Endothelial cell of umbilical vein (primary cell): ENCODE measurements at regions not wholly inside any gene's neighbourhood (a gene's known extent, or its start where the extent isn't known, plus 50 kb on each side); places are given as distances from the start of the nearest gene placed in this dataset.

Source experiments
- BruUV-seq: library from RNA; stranded (reverse); fragments of 400-500 nt; replicated peaks from 2 replicates; lab custom pipeline; 2021; lab: Mats Ljungman, UMichigan
- CTCF ChIA-PET: fragments of 300-600, 350-600 bp; sonication (Branson Sonifier 250); formaldehyde crosslinking; loops from one replicate; lab custom pipeline; 2021; ENCODE audit warnings: antibody characterized with exemption, inconsistent platforms; lab: Charles Lee
- POLR2A ChIA-PET: fragments of 300-600, 350-600 bp; sonication (Branson Sonifier 250); formaldehyde crosslinking; loops from one replicate; lab custom pipeline; 2021; ENCODE audit warnings: antibody characterized with exemption, inconsistent platforms; lab: Charles Lee
- DNase-seq: peaks from one replicate; pipeline ENCODE4 v3.0.0-alpha.2; 2011; ENCODE audit warnings: low read depth, low spot score
- FAIRE-seq: peaks from 2 replicates; lab custom pipeline; 2011; peaks lifted over from hg19 to GRCh38; lab: Jason Lieb, UNC
- H2AFZ ChIP-seq: 2 replicates; pipeline ENCODE4 v1.6.0; 2012; ENCODE audit warnings: low read depth, low read length, control low read depth, inconsistent platforms
- H3K27ac ChIP-seq: 2 replicates; pipeline ENCODE4 v1.5.1; 2011; ENCODE audit warnings: low read depth, mild to moderate bottlenecking, control low read depth, low read length, moderate library complexity; ENCODE audit not compliant: insufficient read depth
- H3K27me3 ChIP-seq, 2 experiments: 2 replicates each; pipeline versions ENCODE4 v1.6.0 to v1.6.1; 2011; ENCODE audit warnings: low read length in 2 of 2, mixed read lengths in 1 of 2; ENCODE audit not compliant: control insufficient read depth in 2 of 2, insufficient read depth in 2 of 2
- H3K36me3 ChIP-seq, 2 experiments: 2 replicates in 1 of 2; 3 replicates in 1 of 2; pipeline ENCODE4 v1.5.1; 2011; ENCODE audit warnings: low read length in 2 of 2, mild to moderate bottlenecking in 1 of 2, moderate library complexity in 1 of 2; ENCODE audit not compliant: control insufficient read depth in 2 of 2, insufficient read depth in 2 of 2; ENCODE audit errors: extremely low read depth in 1 of 2
- H3K4me1 ChIP-seq: 3 replicates; pipeline ENCODE4 v1.5.1; 2011; ENCODE audit warnings: mild to moderate bottlenecking, low read length; ENCODE audit not compliant: control insufficient read depth, insufficient read depth; ENCODE audit errors: extremely low read depth
- H3K4me2 ChIP-seq: 2 replicates; pipeline ENCODE4 v1.6.1; 2011; ENCODE audit warnings: low read length, control low read depth, mixed read lengths; ENCODE audit not compliant: insufficient read depth
- H3K4me3 ChIP-seq, 3 experiments: fragments of 200-600 bp in 1 of 3; sonication (generic), shearing (Covaris generic) in 1 of 3; replicated peaks in 1 of 3; 2 replicates each; pipeline ENCODE4 v1.5.1; 2011 to 2016; ENCODE audit warnings: control low read depth in 3 of 3, low read length in 3 of 3, mild to moderate bottlenecking in 2 of 3, inconsistent platforms in 1 of 3, low read depth in 1 of 3, moderate library complexity in 1 of 3; ENCODE audit not compliant: insufficient read depth in 1 of 3
- H3K79me2 ChIP-seq: 2 replicates; pipeline ENCODE4 v1.6.0; 2012; ENCODE audit warnings: low read length, inconsistent platforms; ENCODE audit not compliant: control insufficient read depth, insufficient read depth
- H3K9ac ChIP-seq: replicated peaks from 2 replicates; pipeline ENCODE3; 2011; ENCODE audit warnings: low read length, control low read depth; ENCODE audit not compliant: insufficient read depth; ENCODE audit errors: extremely low read depth
- H3K9me1 ChIP-seq: replicated peaks from 3 replicates; pipeline ENCODE4 v1.6.0; 2011; ENCODE audit warnings: mild to moderate bottlenecking, low read length; ENCODE audit not compliant: control insufficient read depth, insufficient read depth; ENCODE audit errors: extremely low read depth
- H3K9me3 ChIP-seq: replicated peaks from 2 replicates; pipeline ENCODE4 v1.5.1; 2012; ENCODE audit warnings: low read length, inconsistent platforms; ENCODE audit not compliant: control insufficient read depth, insufficient read depth
- H4K20me1 ChIP-seq: replicated peaks from 2 replicates; pipeline ENCODE3; 2011; ENCODE audit warnings: mild to moderate bottlenecking, low read length; ENCODE audit not compliant: control insufficient read depth, insufficient read depth; ENCODE audit errors: extremely low read depth
- CTCF ChIP-seq, 2 donors: IDR thresholded peaks; 1 replicate in 1 of 2; 2 replicates in 1 of 2; pipeline ENCODE4 v1.5.1; 2011; ENCODE audit warnings: low read length in 2 of 2, mild to moderate bottlenecking in 2 of 2, moderate library complexity in 2 of 2, control low read depth in 1 of 2, inconsistent platforms in 1 of 2, low read depth in 1 of 2; ENCODE audit not compliant: insufficient read depth in 1 of 2; ENCODE audit errors: extremely low read depth in 1 of 2
- EZH2 ChIP-seq: IDR thresholded peaks from 2 replicates; pipeline ENCODE4 v1.6.1; 2012; ENCODE audit warnings: borderline replicate concordance, low read depth, mild to moderate bottlenecking, moderate library complexity, low read length, inconsistent platforms; ENCODE audit not compliant: severe bottlenecking
- JUN ChIP-seq: IDR thresholded peaks from 2 replicates; pipeline ENCODE4 v1.6.1; 2011; ENCODE audit warnings: borderline replicate concordance, low read depth; ENCODE audit not compliant: insufficient read length, insufficient read depth
- MYC ChIP-seq: IDR thresholded peaks from one replicate; pipeline ENCODE4 v1.6.1; 2011; ENCODE audit warnings: mild to moderate bottlenecking, low read depth, low read length
- dilution Hi-C: fragments of 300-500 bp; cut with MboI; formaldehyde crosslinking; loops from one replicate; pipeline ENCODE4 v1.15.0; 2019; ENCODE audit warnings: low sequenced_read_pairs; ENCODE audit not compliant: extremely low pct_ligation_motif_present
- intact Hi-C: fragments of 100-400 bp; cut with micrococcal nuclease; formaldehyde crosslinking; loops from one replicate; pipeline ENCODE4 v1.10.0; 2022

- Histone ChIP-seq H3K27me3 (peaks cover 0 to 4% of the 10 kb centered on the region in 2 experiments), H3K79me2 (no peaks in the 10 kb centered on the region), H3K4me3 (no peak overlapping the region), H2AFZ (no peak overlapping the region), H3K9me3 (no peaks in the 10 kb centered on the region), H3K27ac (no peak overlapping the region), H3K4me1 (no peaks in the 10 kb centered on the region), H4K20me1 (no peaks in the 10 kb centered on the region), H3K36me3 (no peaks in the 10 kb centered on the region), H3K4me2 (no peak overlapping the region), H3K9ac (no peak overlapping the region), H3K9me1 (no peaks in the 10 kb centered on the region)
- TF ChIP-seq EZH2: no peak
- TF ChIP-seq CTCF (IDR thresholded peaks at IDR 0.05; ENCODE audit: extremely low read depth in 1 of 2, insufficient read depth in 1 of 2, low read depth in 1 of 2, low read length in 2 of 2): no peak
- ChIA-PET POLR2A (no interaction called here), CTCF (no interaction called here)
- intact Hi-C loops: no loop called here
- dilution Hi-C loops: no loop called here
- no peak for DNase-seq
- FAIRE-seq: no peak
- no TSS peak for BruUV-seq
Measured at GRCh38 chr18:11271954-11272353, 122.6 kb upstream of the PIEZO2 start.

- Histone ChIP-seq H3K9ac (no peak overlapping the region), H2AFZ (no peak overlapping the region), H3K9me1 (no peaks in the 10 kb centered on the region), H3K27ac (no peak overlapping the region), H3K27me3 (peaks cover 0 to 4% of the 10 kb centered on the region in 2 experiments), H3K79me2 (no peaks in the 10 kb centered on the region), H4K20me1 (no peaks in the 10 kb centered on the region), H3K4me1 (no peaks in the 10 kb centered on the region), H3K36me3 (no peaks in the 10 kb centered on the region), H3K4me3 (no peak overlapping the region), H3K9me3 (no peaks in the 10 kb centered on the region), H3K4me2 (no peak overlapping the region)
- dilution Hi-C loops: no loop called here
- no TSS peak for BruUV-seq
- POLR2A ChIA-PET: no interaction called here
- no peak for FAIRE-seq
- TF ChIP-seq EZH2: no peak
- TF ChIP-seq CTCF (IDR thresholded peaks at IDR 0.05; ENCODE audit: extremely low read depth in 1 of 2, insufficient read depth in 1 of 2, low read depth in 1 of 2, low read length in 2 of 2): no peak
- TF ChIP-seq JUN: no peak
- TF ChIP-seq MYC: no peak
- CTCF ChIA-PET: no interaction called here
- no peak for DNase-seq
- intact Hi-C loops: no loop called here
Measured at GRCh38 chr18:11269257-11269656, 119.9 kb upstream of the PIEZO2 start.
